Endothelial cell of umbilical vein (primary cell): ENCODE measurements at regions not wholly inside any gene's neighbourhood (a gene's known extent, or its start where the extent isn't known, plus 50 kb on each side); places are given as distances from the start of the nearest gene placed in this dataset.

Experiments
- BruUV-seq: library from RNA; stranded (reverse); fragments of 400-500 nt; replicated peaks from 2 replicates; lab custom pipeline; 2021; lab: Mats Ljungman, UMichigan
- CTCF ChIA-PET: fragments of 300-600, 350-600 bp; sonication (Branson Sonifier 250); formaldehyde crosslinking; loops from one replicate; lab custom pipeline; 2021; ENCODE audit warnings: antibody characterized with exemption, inconsistent platforms; lab: Charles Lee
- POLR2A ChIA-PET: fragments of 300-600, 350-600 bp; sonication (Branson Sonifier 250); formaldehyde crosslinking; loops from one replicate; lab custom pipeline; 2021; ENCODE audit warnings: antibody characterized with exemption, inconsistent platforms; lab: Charles Lee
- DNase-seq: peaks from one replicate; pipeline ENCODE4 v3.0.0-alpha.2; 2011; ENCODE audit warnings: low read depth, low spot score
- FAIRE-seq: peaks from 2 replicates; lab custom pipeline; 2011; peaks lifted over from hg19 to GRCh38; lab: Jason Lieb, UNC
- H2AFZ ChIP-seq: 2 replicates; pipeline ENCODE4 v1.6.0; 2012; ENCODE audit warnings: low read depth, low read length, control low read depth, inconsistent platforms
- H3K27ac ChIP-seq: 2 replicates; pipeline ENCODE4 v1.5.1; 2011; ENCODE audit warnings: low read depth, mild to moderate bottlenecking, control low read depth, low read length, moderate library complexity; ENCODE audit not compliant: insufficient read depth
- H3K27me3 ChIP-seq, 2 experiments: 2 replicates each; pipeline versions ENCODE4 v1.6.0 to v1.6.1; 2011; ENCODE audit warnings: low read length in 2 of 2, mixed read lengths in 1 of 2; ENCODE audit not compliant: control insufficient read depth in 2 of 2, insufficient read depth in 2 of 2
- H3K36me3 ChIP-seq, 2 experiments: 2 replicates in 1 of 2; 3 replicates in 1 of 2; pipeline ENCODE4 v1.5.1; 2011; ENCODE audit warnings: low read length in 2 of 2, mild to moderate bottlenecking in 1 of 2, moderate library complexity in 1 of 2; ENCODE audit not compliant: control insufficient read depth in 2 of 2, insufficient read depth in 2 of 2; ENCODE audit errors: extremely low read depth in 1 of 2
- H3K4me1 ChIP-seq: 3 replicates; pipeline ENCODE4 v1.5.1; 2011; ENCODE audit warnings: mild to moderate bottlenecking, low read length; ENCODE audit not compliant: control insufficient read depth, insufficient read depth; ENCODE audit errors: extremely low read depth
- H3K4me2 ChIP-seq: 2 replicates; pipeline ENCODE4 v1.6.1; 2011; ENCODE audit warnings: low read length, control low read depth, mixed read lengths; ENCODE audit not compliant: insufficient read depth
- H3K4me3 ChIP-seq, 3 experiments: fragments of 200-600 bp in 1 of 3; sonication (generic), shearing (Covaris generic) in 1 of 3; replicated peaks in 1 of 3; 2 replicates each; pipeline ENCODE4 v1.5.1; 2011 to 2016; ENCODE audit warnings: control low read depth in 3 of 3, low read length in 3 of 3, mild to moderate bottlenecking in 2 of 3, inconsistent platforms in 1 of 3, low read depth in 1 of 3, moderate library complexity in 1 of 3; ENCODE audit not compliant: insufficient read depth in 1 of 3
- H3K79me2 ChIP-seq: 2 replicates; pipeline ENCODE4 v1.6.0; 2012; ENCODE audit warnings: low read length, inconsistent platforms; ENCODE audit not compliant: control insufficient read depth, insufficient read depth
- H3K9ac ChIP-seq: replicated peaks from 2 replicates; pipeline ENCODE3; 2011; ENCODE audit warnings: low read length, control low read depth; ENCODE audit not compliant: insufficient read depth; ENCODE audit errors: extremely low read depth
- H3K9me1 ChIP-seq: replicated peaks from 3 replicates; pipeline ENCODE4 v1.6.0; 2011; ENCODE audit warnings: mild to moderate bottlenecking, low read length; ENCODE audit not compliant: control insufficient read depth, insufficient read depth; ENCODE audit errors: extremely low read depth
- H3K9me3 ChIP-seq: replicated peaks from 2 replicates; pipeline ENCODE4 v1.5.1; 2012; ENCODE audit warnings: low read length, inconsistent platforms; ENCODE audit not compliant: control insufficient read depth, insufficient read depth
- H4K20me1 ChIP-seq: replicated peaks from 2 replicates; pipeline ENCODE3; 2011; ENCODE audit warnings: mild to moderate bottlenecking, low read length; ENCODE audit not compliant: control insufficient read depth, insufficient read depth; ENCODE audit errors: extremely low read depth
- CTCF ChIP-seq, 2 donors: IDR thresholded peaks; 1 replicate in 1 of 2; 2 replicates in 1 of 2; pipeline ENCODE4 v1.5.1; 2011; ENCODE audit warnings: low read length in 2 of 2, mild to moderate bottlenecking in 2 of 2, moderate library complexity in 2 of 2, control low read depth in 1 of 2, inconsistent platforms in 1 of 2, low read depth in 1 of 2; ENCODE audit not compliant: insufficient read depth in 1 of 2; ENCODE audit errors: extremely low read depth in 1 of 2
- EZH2 ChIP-seq: IDR thresholded peaks from 2 replicates; pipeline ENCODE4 v1.6.1; 2012; ENCODE audit warnings: borderline replicate concordance, low read depth, mild to moderate bottlenecking, moderate library complexity, low read length, inconsistent platforms; ENCODE audit not compliant: severe bottlenecking
- FOS ChIP-seq: IDR thresholded peaks from 2 replicates; pipeline ENCODE4 v1.6.1; 2011; ENCODE audit warnings: mild to moderate bottlenecking, low read length, moderate library complexity, borderline replicate concordance; ENCODE audit not compliant: insufficient read depth
- GATA2 ChIP-seq: IDR thresholded peaks from 2 replicates; pipeline ENCODE4 v1.7.0; 2011; ENCODE audit warnings: low read depth, mild to moderate bottlenecking, moderate library complexity, mixed read lengths, low read length; ENCODE audit not compliant: insufficient read length, insufficient read depth
- JUN ChIP-seq: IDR thresholded peaks from 2 replicates; pipeline ENCODE4 v1.6.1; 2011; ENCODE audit warnings: borderline replicate concordance, low read depth; ENCODE audit not compliant: insufficient read length, insufficient read depth
- MAX ChIP-seq: IDR thresholded peaks from 2 replicates; pipeline ENCODE4 v1.6.1; 2011; ENCODE audit not compliant: insufficient read depth, insufficient read length
- MYC ChIP-seq: IDR thresholded peaks from one replicate; pipeline ENCODE4 v1.6.1; 2011; ENCODE audit warnings: mild to moderate bottlenecking, low read depth, low read length
- POLR2A ChIP-seq: IDR thresholded peaks from 2 replicates; pipeline ENCODE4 v1.6.1; 2012; ENCODE audit warnings: low read depth, mild to moderate bottlenecking, control low read depth, low read length
- POLR2AphosphoS5 ChIP-seq: IDR thresholded peaks from 2 replicates; pipeline ENCODE4 v1.6.1; 2012; ENCODE audit warnings: low read depth, mild to moderate bottlenecking, control low read depth, low read length, moderate library complexity; ENCODE audit not compliant: insufficient read depth
- dilution Hi-C: fragments of 300-500 bp; cut with MboI; formaldehyde crosslinking; loops from one replicate; pipeline ENCODE4 v1.15.0; 2019; ENCODE audit warnings: low sequenced_read_pairs; ENCODE audit not compliant: extremely low pct_ligation_motif_present
- intact Hi-C: fragments of 100-400 bp; cut with micrococcal nuclease; formaldehyde crosslinking; loops from one replicate; pipeline ENCODE4 v1.10.0; 2022

- H2AFZ ChIP-seq = no peak overlapping the region
- no peaks in the 10 kb centered on the region for H4K20me1 ChIP-seq
- CTCF ChIA-PET = no interaction called here
- no peak overlapping the region for H3K4me2 ChIP-seq
- no peak for TF ChIP-seq GATA2
- TF ChIP-seq JUN = no peak
- TF ChIP-seq CTCF (IDR thresholded peaks at IDR 0.05; ENCODE audit: extremely low read depth in 1 of 2, insufficient read depth in 1 of 2, low read depth in 1 of 2, low read length in 2 of 2) = no peak
- no peak for TF ChIP-seq POLR2A
- TF ChIP-seq MAX = no peak
- no peak for TF ChIP-seq MYC
- TF ChIP-seq EZH2 = no peak
- TF ChIP-seq POLR2AphosphoS5 = no peak
- TF ChIP-seq FOS = no peak
- no peak overlapping the region for H3K27ac ChIP-seq
- H3K9me1 ChIP-seq = no peaks in the 10 kb centered on the region
- dilution Hi-C loops (no loop called here), intact Hi-C loops (no loop called here)
- H3K9me3 ChIP-seq = no peaks in the 10 kb centered on the region
- H3K4me3 ChIP-seq = no peak overlapping the region
- H3K4me1 ChIP-seq = no peaks in the 10 kb centered on the region
- no peaks in the 10 kb centered on the region for H3K36me3 ChIP-seq
- no peaks in the 10 kb centered on the region for H3K27me3 ChIP-seq
- FAIRE-seq (no peak), DNase-seq (no peak)
- BruUV-seq = no TSS peak
- POLR2A ChIA-PET = no interaction called here
- H3K79me2 ChIP-seq = no peaks in the 10 kb centered on the region
- no peak overlapping the region for H3K9ac ChIP-seq
Observed at GRCh38 chr21:14825514-14825974, 239.3 kb downstream of the NRIP1 start.
